HEK293T (cell line): ENCODE measurements at regions not wholly inside any gene's neighbourhood (a gene's known extent, or its start where the extent isn't known, plus 50 kb on each side); places are given as distances from the start of the nearest gene placed in this dataset.

Source experiments
- ARNT ChIP-seq: fragments of 450-650 bp; IDR thresholded peaks from 2 replicates; pipeline ENCODE4 v1.6.1; 2017; ENCODE audit warnings: mild to moderate bottlenecking
- BHLHE40 ChIP-seq: fragments of 450-650 bp; IDR thresholded peaks from 2 replicates; pipeline ENCODE4 v1.6.1; 2016; ENCODE audit warnings: mild to moderate bottlenecking, moderate library complexity, borderline replicate concordance
- CTBP1 ChIP-seq: fragments of 450-650 bp; IDR thresholded peaks from 2 replicates; pipeline ENCODE4 v1.6.1; 2016; ENCODE audit warnings: borderline replicate concordance
- ELF4 ChIP-seq: fragments of 450-650 bp; IDR thresholded peaks from 2 replicates; pipeline ENCODE4 v1.6.1; 2017; ENCODE audit warnings: antibody characterized with exemption
- FOXK2 ChIP-seq: fragments of 450-650 bp; IDR thresholded peaks from 2 replicates; pipeline ENCODE4 v1.6.1; 2016; ENCODE audit warnings: mild to moderate bottlenecking
- FOXM1 ChIP-seq: fragments of 450-650 bp; IDR thresholded peaks from 2 replicates; pipeline ENCODE4 v1.6.1; 2017; ENCODE audit warnings: mild to moderate bottlenecking, borderline replicate concordance
- L3MBTL2 ChIP-seq: fragments of 450-650 bp; conservative IDR thresholded peaks from 2 replicates; pipeline ENCODE4 v1.6.1; 2016; ENCODE audit warnings: mild to moderate bottlenecking
- LEF1 ChIP-seq: fragments of 450-650 bp; IDR thresholded peaks from 2 replicates; pipeline ENCODE4 v1.6.1; 2017; ENCODE audit warnings: mild to moderate bottlenecking, borderline replicate concordance
- NFRKB ChIP-seq: fragments of 450-650 bp; IDR thresholded peaks from 2 replicates; pipeline ENCODE4 v1.6.1; 2016; ENCODE audit warnings: mild to moderate bottlenecking, moderate library complexity
- SP1 ChIP-seq: fragments of 450-650 bp; IDR thresholded peaks from 2 replicates; pipeline ENCODE4 v1.6.1; 2017
- SUZ12 ChIP-seq: fragments of 450-650 bp; IDR thresholded peaks from 2 replicates; pipeline ENCODE4 v1.6.1; 2016; ENCODE audit warnings: mild to moderate bottlenecking
- TARDBP ChIP-seq: fragments of 450-650 bp; IDR thresholded peaks from 2 replicates; pipeline ENCODE4 v1.6.1; 2016
- TF ChIP-seq, protein P1 (sequence below): fragments of 450-650 bp; IDR thresholded peaks from 2 replicates; pipeline ENCODE4 v1.6.1; 2016

DNA sequence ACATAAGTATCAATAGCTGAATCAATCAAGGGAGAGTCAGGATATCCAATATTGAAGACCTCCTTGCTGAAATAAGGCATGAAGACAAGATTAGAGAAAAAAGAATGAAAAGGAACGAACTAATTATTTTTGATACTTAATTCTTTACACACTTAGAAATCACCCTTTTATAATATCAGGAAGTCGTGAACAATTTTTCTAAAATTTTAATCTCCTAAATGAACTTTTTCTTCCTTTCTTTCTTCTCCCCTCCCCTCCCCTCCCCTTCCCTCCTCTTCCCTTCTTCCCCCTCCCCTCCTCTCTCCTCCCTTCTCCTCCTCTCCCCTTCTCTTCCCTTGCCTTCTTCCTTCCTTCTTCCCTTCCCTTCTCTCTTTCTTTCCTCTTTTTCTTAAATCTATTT, 872.1 kb upstream of the PCDH10 start:
- no peak for TF ChIP-seq CTBP1
- no peak for TF ChIP-seq SUZ12
- TF ChIP-seq FOXM1: no peak
- TF ChIP-seq ELF4: no peak
- TF ChIP-seq BHLHE40: no peak
- TF ChIP-seq, protein P1, sequence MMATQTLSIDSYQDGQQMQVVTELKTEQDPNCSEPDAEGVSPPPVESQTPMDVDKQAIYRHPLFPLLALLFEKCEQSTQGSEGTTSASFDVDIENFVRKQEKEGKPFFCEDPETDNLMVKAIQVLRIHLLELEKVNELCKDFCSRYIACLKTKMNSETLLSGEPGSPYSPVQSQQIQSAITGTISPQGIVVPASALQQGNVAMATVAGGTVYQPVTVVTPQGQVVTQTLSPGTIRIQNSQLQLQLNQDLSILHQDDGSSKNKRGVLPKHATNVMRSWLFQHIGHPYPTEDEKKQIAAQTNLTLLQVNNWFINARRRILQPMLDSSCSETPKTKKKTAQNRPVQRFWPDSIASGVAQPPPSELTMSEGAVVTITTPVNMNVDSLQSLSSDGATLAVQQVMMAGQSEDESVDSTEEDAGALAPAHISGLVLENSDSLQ: no peak
- TF ChIP-seq L3MBTL2: no peak
- no peak for TF ChIP-seq NFRKB
- TF ChIP-seq ARNT: no peak
- TF ChIP-seq SP1: no peak
- TF ChIP-seq LEF1: no peak
- TF ChIP-seq FOXK2: no peak
- TF ChIP-seq TARDBP: no peak
